Caco-2 (cell line): ENCODE measurements at regions not wholly inside any gene's neighbourhood (a gene's known extent, or its start where the extent isn't known, plus 50 kb on each side); places are given as distances from the start of the nearest gene placed in this dataset.

ENCODE experiments used
- BruUV-seq: library from RNA; stranded (reverse); fragments of 400-500 nt; replicated peaks from 2 replicates; lab custom pipeline; 2021; lab: Mats Ljungman, UMichigan
- CTCF ChIA-PET: fragments of 300-600 bp; sonication (Branson Sonifier 250); formaldehyde crosslinking; loops from one replicate; lab custom pipeline; 2022; ENCODE audit warnings: antibody characterized with exemption; lab: Charles Lee
- POLR2A ChIA-PET: fragments of 300-600 bp; sonication (Branson Sonifier 250); formaldehyde crosslinking; loops from one replicate; lab custom pipeline; 2022; ENCODE audit warnings: antibody characterized with exemption; lab: Charles Lee
- DNase-seq, 2 experiments: peaks; one replicate each; pipeline versions ENCODE4 v3.0.0 to v3.0.0-alpha.2; 2020 to 2022
- H3K27me3 ChIP-seq: replicated peaks from 2 replicates; pipeline ENCODE4 v1.6.0; 2011; ENCODE audit warnings: low read length; ENCODE audit not compliant: control insufficient read depth, insufficient read depth
- H3K36me3 ChIP-seq: 2 replicates; pipeline ENCODE4 v1.5.1; 2011; ENCODE audit warnings: low read length; ENCODE audit not compliant: control insufficient read depth, insufficient read depth
- H3K4me1 ChIP-seq: fragments of 250-450 bp; sonication (Bioruptor Pico); 2 replicates; pipeline ENCODE4 v1.5.1; 2020; ENCODE audit warnings: mild to moderate bottlenecking
- H3K4me3 ChIP-seq: 2 replicates; pipeline ENCODE4 v1.5.1; 2011; ENCODE audit warnings: low read depth, mild to moderate bottlenecking, control low read depth, low read length
- H3K9me3 ChIP-seq: fragments of 250-450 bp; sonication (Bioruptor Pico); 2 replicates; pipeline ENCODE4 v1.5.1; 2020; ENCODE audit warnings: mild to moderate bottlenecking, moderate library complexity
- H3K27ac Mint-ChIP-seq: one replicate; pipeline ENCODE4 v1.8.0; 2022; ENCODE audit warnings: mixed read lengths; ENCODE audit not compliant: unreplicated experiment
- H3K27me3 Mint-ChIP-seq: one replicate; pipeline ENCODE4 v1.8.0; 2022; ENCODE audit warnings: mixed read lengths; ENCODE audit not compliant: insufficient read depth, unreplicated experiment
- H3K36me3 Mint-ChIP-seq: one replicate; pipeline ENCODE4 v1.8.0; 2022; ENCODE audit warnings: mild to moderate bottlenecking, mixed read lengths; ENCODE audit not compliant: insufficient read depth, unreplicated experiment
- H3K4me1 Mint-ChIP-seq: one replicate; pipeline ENCODE4 v1.8.0; 2022; ENCODE audit warnings: low read depth, mixed read lengths; ENCODE audit not compliant: unreplicated experiment
- H3K4me3 Mint-ChIP-seq: one replicate; pipeline ENCODE4 v1.8.0; 2022; ENCODE audit warnings: mild to moderate bottlenecking, moderate library complexity, mixed read lengths; ENCODE audit not compliant: unreplicated experiment
- H3K9me3 Mint-ChIP-seq: one replicate; pipeline ENCODE4 v1.8.0; 2022; ENCODE audit warnings: mixed read lengths; ENCODE audit not compliant: unreplicated experiment
- CTCF ChIP-seq, 2 experiments: fragments of 200-600 bp in 1 of 2; IDR thresholded peaks; 1 replicate in 1 of 2; 2 replicates in 1 of 2; pipeline versions ENCODE4 v1.5.1 to v1.8.0; 2011 to 2022; ENCODE audit warnings: antibody characterized with exemption in 1 of 2, control low read depth in 1 of 2, inconsistent platforms in 1 of 2, low read depth in 1 of 2, low read length in 1 of 2, mild to moderate bottlenecking in 1 of 2, moderate library complexity in 1 of 2; ENCODE audit not compliant: insufficient read depth in 1 of 2, severe bottlenecking in 1 of 2, unreplicated experiment in 1 of 2
- intact Hi-C: fragments of 100-400 bp; cut with micrococcal nuclease; formaldehyde crosslinking; loops from one replicate; pipeline ENCODE4 v1.10.0; 2022; ENCODE audit not compliant: unreplicated experiment

- CTCF ChIA-PET, result no interaction called here
- TF ChIP-seq CTCF (IDR thresholded peaks at IDR 0.05; ENCODE audit: insufficient read depth in 1 of 2, low read depth in 1 of 2, low read length in 1 of 2, severe bottlenecking in 1 of 2, unreplicated experiment in 1 of 2), result no peak
- Histone ChIP-seq H3K36me3 (no peaks in the 10 kb centered on the region), H3K4me1 (no peaks in the 10 kb centered on the region), H3K4me3 (no peak overlapping the region), H3K9me3 (no peaks in the 10 kb centered on the region), H3K27me3 (no peaks in the 10 kb centered on the region)
- H3K27ac Mint-ChIP-seq, result no peak overlapping the region
- no peaks in the 10 kb centered on the region for H3K9me3 Mint-ChIP-seq
- POLR2A ChIA-PET, result no interaction called here
- H3K4me1 Mint-ChIP-seq, result no peaks in the 10 kb centered on the region
- intact Hi-C loops, result no loop called here
- no peaks in the 10 kb centered on the region for H3K36me3 Mint-ChIP-seq
- H3K4me3 Mint-ChIP-seq, result no peak overlapping the region
- H3K27me3 Mint-ChIP-seq, result no peaks in the 10 kb centered on the region
- BruUV-seq, result no TSS peak
- no peak for DNase-seq
These were observed 489.2 kb upstream of the C1orf87 start for GRCh38 chr1:60562740-60563139.

GRCh38 chr1:60560701-60561100, 487.1 kb upstream of the C1orf87 start:
- Mint-ChIP-seq H3K27me3 (no peaks in the 10 kb centered on the region), H3K9me3 (no peaks in the 10 kb centered on the region), H3K4me3 (no peak overlapping the region), H3K27ac (no peak overlapping the region), H3K36me3 (no peaks in the 10 kb centered on the region), H3K4me1 (no peaks in the 10 kb centered on the region)
- no TSS peak for BruUV-seq
- intact Hi-C loops, result loop anchor here (2.0 kb wide), 1 partner anchor 52 kb away; no protein-coding TSS in a partner anchor
- Histone ChIP-seq H3K4me3 (no peak overlapping the region), H3K9me3 (no peaks in the 10 kb centered on the region), H3K4me1 (no peaks in the 10 kb centered on the region), H3K36me3 (no peaks in the 10 kb centered on the region), H3K27me3 (no peaks in the 10 kb centered on the region)
- POLR2A ChIA-PET, result no interaction called here
- no peak for TF ChIP-seq CTCF (IDR thresholded peaks at IDR 0.05; ENCODE audit: insufficient read depth in 1 of 2, low read depth in 1 of 2, low read length in 1 of 2, severe bottlenecking in 1 of 2, unreplicated experiment in 1 of 2)
- DNase-seq, result no peak
- CTCF ChIA-PET, result no interaction called here

- intact Hi-C loops, result no loop called here
- Mint-ChIP-seq H3K4me3 (no peak overlapping the region), H3K4me1 (no peaks in the 10 kb centered on the region), H3K27me3 (no peaks in the 10 kb centered on the region), H3K9me3 (no peaks in the 10 kb centered on the region), H3K27ac (no peak overlapping the region), H3K36me3 (no peaks in the 10 kb centered on the region)
- TF ChIP-seq CTCF (IDR thresholded peaks at IDR 0.05; ENCODE audit: insufficient read depth in 1 of 2, low read depth in 1 of 2, low read length in 1 of 2, severe bottlenecking in 1 of 2, unreplicated experiment in 1 of 2), result no peak
- no TSS peak for BruUV-seq
- ChIA-PET CTCF (no interaction called here), POLR2A (no interaction called here)
- Histone ChIP-seq H3K27me3 (no peaks in the 10 kb centered on the region), H3K36me3 (no peaks in the 10 kb centered on the region), H3K4me3 (no peak overlapping the region), H3K4me1 (no peaks in the 10 kb centered on the region), H3K9me3 (no peaks in the 10 kb centered on the region)
- DNase-seq, result no peak
These were observed 484.7 kb upstream of the C1orf87 start for GRCh38 chr1:60558236-60558635.
